H9 (cell line): ENCODE measurements at regions not wholly inside any gene's neighbourhood (a gene's known extent, or its start where the extent isn't known, plus 50 kb on each side); places are given as distances from the start of the nearest gene placed in this dataset.

Experiments used
- DNase-seq: peaks from one replicate; pipeline ENCODE4 v3.0.0-alpha.2; 2017
- H2AFZ ChIP-seq: one replicate; pipeline ENCODE4 v1.6.1; 2013; ENCODE audit warnings: mild to moderate bottlenecking, low read length, control low read depth, moderate library complexity
- H2AK5ac ChIP-seq: 2 replicates; pipeline ENCODE4 v1.6.1; 2013; ENCODE audit warnings: low read length, control low read depth, mixed read lengths; ENCODE audit not compliant: insufficient read length
- H2BK120ac ChIP-seq: one replicate; pipeline ENCODE4 v1.6.1; 2013; ENCODE audit warnings: low read depth, mild to moderate bottlenecking, low read length, control low read depth, inconsistent platforms; ENCODE audit not compliant: poor library complexity, severe bottlenecking
- H2BK12ac ChIP-seq: 2 replicates; pipeline ENCODE4 v1.6.1; 2013; ENCODE audit warnings: low read length, control low read depth, mixed read lengths, low read depth; ENCODE audit not compliant: insufficient read length
- H2BK15ac ChIP-seq: 2 replicates; pipeline ENCODE4 v1.6.1; 2013; ENCODE audit warnings: low read depth, low read length, control low read depth
- H2BK20ac ChIP-seq: one replicate; pipeline ENCODE4 v1.6.1; 2013; ENCODE audit warnings: low read depth, mild to moderate bottlenecking, low read length, control low read depth, inconsistent platforms; ENCODE audit not compliant: poor library complexity, severe bottlenecking
- H2BK5ac ChIP-seq: 2 replicates; pipeline ENCODE4 v1.6.1; 2013; ENCODE audit warnings: low read length, control low read depth, mixed read lengths; ENCODE audit not compliant: insufficient read length
- H3K14ac ChIP-seq: 2 replicates; pipeline ENCODE4 v1.6.1; 2013; ENCODE audit warnings: low read length, control low read depth; ENCODE audit not compliant: insufficient read depth
- H3K18ac ChIP-seq: 2 replicates; pipeline ENCODE4 v1.6.1; 2013; ENCODE audit warnings: low read depth, mild to moderate bottlenecking, mixed read lengths, low read length, control low read depth; ENCODE audit not compliant: insufficient read length
- H3K23ac ChIP-seq: 2 replicates; pipeline ENCODE4 v1.6.1; 2013; ENCODE audit warnings: low read length, control low read depth, mixed read lengths, low read depth; ENCODE audit not compliant: insufficient read length
- H3K23me2 ChIP-seq: 2 replicates; pipeline ENCODE4 v1.6.1; 2013; ENCODE audit warnings: low read depth, mild to moderate bottlenecking, mixed read lengths, low read length, control low read depth; ENCODE audit not compliant: insufficient read length, poor library complexity, severe bottlenecking
- H3K27ac ChIP-seq: 2 replicates; pipeline ENCODE4 v1.5.1; 2013; ENCODE audit warnings: low read length, control low read depth, mixed read lengths, low read depth; ENCODE audit not compliant: insufficient read length
- H3K27me3 ChIP-seq: 2 replicates; pipeline ENCODE4 v1.6.1; 2013; ENCODE audit warnings: low read length, control low read depth, inconsistent platforms; ENCODE audit not compliant: insufficient read depth
- H3K4ac ChIP-seq: 2 replicates; pipeline ENCODE4 v1.6.1; 2013; ENCODE audit warnings: low read depth, mild to moderate bottlenecking, control low read depth, inconsistent platforms, low read length, moderate library complexity
- H3K4me1 ChIP-seq: 2 replicates; pipeline ENCODE4 v1.6.1; 2013; ENCODE audit warnings: low read length, control low read depth, inconsistent platforms; ENCODE audit not compliant: insufficient read depth
- H3K4me2 ChIP-seq: 2 replicates; pipeline ENCODE4 v1.6.1; 2013; ENCODE audit warnings: low read length, control low read depth, mixed read lengths; ENCODE audit not compliant: insufficient read length, insufficient read depth
- H3K56ac ChIP-seq: 2 replicates; pipeline ENCODE4 v1.6.1; 2013; ENCODE audit warnings: low read depth, mild to moderate bottlenecking, mixed read lengths, low read length, control low read depth; ENCODE audit not compliant: insufficient read length
- H3K79me1 ChIP-seq: 2 replicates; pipeline ENCODE4 v1.6.1; 2013; ENCODE audit warnings: low read depth, mild to moderate bottlenecking, moderate library complexity, low read length, control low read depth, inconsistent platforms; ENCODE audit not compliant: insufficient read depth, poor library complexity, severe bottlenecking
- H3K79me2 ChIP-seq: 2 replicates; pipeline ENCODE4 v1.6.1; 2013; ENCODE audit warnings: low read length, control low read depth, inconsistent platforms; ENCODE audit not compliant: insufficient read depth
- H3K9ac ChIP-seq: 2 replicates; pipeline ENCODE4 v1.6.1; 2013; ENCODE audit warnings: low read length, control low read depth, mixed read lengths; ENCODE audit not compliant: insufficient read length; ENCODE audit errors: extremely low read depth
- H3K9me3 ChIP-seq: one replicate; pipeline ENCODE4 v1.6.1; 2013; ENCODE audit warnings: low read depth, low read length, inconsistent platforms; ENCODE audit not compliant: control insufficient read depth
- H3T11ph ChIP-seq: one replicate; pipeline ENCODE4 v1.6.1; 2013; ENCODE audit warnings: mild to moderate bottlenecking, low read length, control low read depth, inconsistent platforms
- H4K20me1 ChIP-seq: one replicate; pipeline ENCODE4 v1.6.1; 2013; ENCODE audit not compliant: control insufficient read depth, insufficient read length, insufficient read depth
- H4K5ac ChIP-seq: 2 replicates; pipeline ENCODE4 v1.6.1; 2013; ENCODE audit warnings: low read depth, mild to moderate bottlenecking, mixed read lengths, low read length, control low read depth; ENCODE audit not compliant: insufficient read length
- H4K8ac ChIP-seq: replicated peaks from 2 replicates; pipeline ENCODE4 v1.6.1; 2013; ENCODE audit warnings: low read length, control low read depth, mixed read lengths, low read depth; ENCODE audit not compliant: insufficient read length
- H4K91ac ChIP-seq: 2 replicates; pipeline ENCODE4 v1.6.1; 2013; ENCODE audit warnings: low read depth, mild to moderate bottlenecking, moderate library complexity, mixed read lengths, low read length, control low read depth; ENCODE audit not compliant: insufficient read length
- H3K27ac Mint-ChIP-seq, 3 experiments: 2 replicates in 2 of 3; 3 replicates in 1 of 3; pipeline ENCODE4 v1.8.0; 2020 to 2021; ENCODE audit warnings: mixed read lengths in 3 of 3, mild to moderate bottlenecking in 1 of 3, moderate library complexity in 1 of 3
- H3K27me3 Mint-ChIP-seq: 2 replicates; pipeline ENCODE4 v1.8.0; 2021; ENCODE audit warnings: low read depth, mild to moderate bottlenecking, moderate library complexity, mixed read lengths
- H3K36me3 Mint-ChIP-seq, 3 experiments: 2 replicates in 2 of 3; 3 replicates in 1 of 3; pipeline ENCODE4 v1.8.0; 2020 to 2021; ENCODE audit warnings: low read depth in 3 of 3, mixed read lengths in 3 of 3; ENCODE audit not compliant: insufficient read depth in 1 of 3
- H3K4me1 Mint-ChIP-seq, 2 experiments: 2 replicates each; pipeline ENCODE4 v1.8.0; 2020; ENCODE audit warnings: mixed read lengths in 2 of 2
- H3K4me3 Mint-ChIP-seq, 2 experiments: 2 replicates in 1 of 2; 3 replicates in 1 of 2; pipeline ENCODE4 v1.8.0; 2020 to 2021; ENCODE audit warnings: mild to moderate bottlenecking in 2 of 2, mixed read lengths in 2 of 2, moderate library complexity in 1 of 2
- H3K9me3 Mint-ChIP-seq, 2 experiments: 2 replicates in 1 of 2; 3 replicates in 1 of 2; pipeline ENCODE4 v1.8.0; 2020; ENCODE audit warnings: mild to moderate bottlenecking in 2 of 2, mixed read lengths in 2 of 2, moderate library complexity in 1 of 2
- CTCF ChIP-seq: fragments of 200-600 bp; sonication (generic); conservative IDR thresholded peaks from 3 replicates; pipeline ENCODE4 v1.8.0; 2021; ENCODE audit warnings: antibody characterized with exemption, mild to moderate bottlenecking
- WGBS: extraction: QIAGEN DNeasy Blood & Tissue Kit; methylation state at CpG from one replicate; pipeline ENCODE4 v1.1.7; 2013; ENCODE audit warnings: missing lambda C conversion rate, low lambda C conversion rate, mixed read lengths; ENCODE audit not compliant: insufficient read length; ENCODE audit errors: extremely low coverage; 5-methylcytosine and 5-hydroxymethylcytosine counted together

GRCh38 chr13:84744203-84744602 lies 861.9 kb upstream of the SLITRK1 start:
- no peaks in the 10 kb centered on the region for H3K79me1 ChIP-seq
- TF ChIP-seq CTCF, result no peak
- H2BK15ac ChIP-seq, result no peak overlapping the region
- no peak overlapping the region for H3K9ac ChIP-seq
- Mint-ChIP-seq H3K36me3 (no peaks in the 10 kb centered on the region), H3K27ac (no peak overlapping the region), H3K9me3 (no peaks in the 10 kb centered on the region), H3K4me1 (no peaks in the 10 kb centered on the region), H3K27me3 (no peaks in the 10 kb centered on the region), H3K4me3 (no peak overlapping the region)
- H3K4me1 ChIP-seq, result no peaks in the 10 kb centered on the region
- H2AFZ ChIP-seq, result no peak overlapping the region
- H3K4me2 ChIP-seq, result no peak overlapping the region
- no peak overlapping the region for H2BK120ac ChIP-seq
- no peaks in the 10 kb centered on the region for H3K79me2 ChIP-seq
- H2BK12ac ChIP-seq, result no peak overlapping the region
- H3K56ac ChIP-seq, result no peak overlapping the region
- H3K23me2 ChIP-seq, result no peaks in the 10 kb centered on the region
- H3K27me3 ChIP-seq, result no peaks in the 10 kb centered on the region
- no peak overlapping the region for H3K14ac ChIP-seq
- no peak overlapping the region for H4K5ac ChIP-seq
- H3K18ac ChIP-seq, result no peak overlapping the region
- H4K91ac ChIP-seq, result no peak overlapping the region
- no peaks in the 10 kb centered on the region for H3K9me3 ChIP-seq
- no peak overlapping the region for H2BK5ac ChIP-seq
- H2AK5ac ChIP-seq, result no peak overlapping the region
- H4K8ac ChIP-seq, result no peak overlapping the region
- no peak overlapping the region for H3K23ac ChIP-seq
- no peak overlapping the region for H2BK20ac ChIP-seq
- WGBS, result no CpG with 5 or more reads among the region's 1 CpG
- H3T11ph ChIP-seq, result no peak overlapping the region
- H4K20me1 ChIP-seq, result no peaks in the 10 kb centered on the region
- no peak for DNase-seq
- no peak overlapping the region for H3K4ac ChIP-seq
- no peak overlapping the region for H3K27ac ChIP-seq
